Loucy (cell line): ENCODE measurements at regions not wholly inside any gene's neighbourhood (a gene's known extent, or its start where the extent isn't known, plus 50 kb on each side); places are given as distances from the start of the nearest gene placed in this dataset.
"Not testable (repeated sequence)": the region's sequence is repeated elsewhere in the genome, so short reads cannot be mapped to it uniquely, and the experiment has no call there.

Experiments
- EZH2phosphoT487 ChIP-seq: fragments of 200-600 bp; IDR thresholded peaks from 2 replicates; pipeline ENCODE4 v1.6.1; 2018; ENCODE audit warnings: antibody characterized with exemption, mild to moderate bottlenecking, moderate library complexity, borderline replicate concordance
- TF ChIP-seq, protein P1 (sequence below): fragments of 200-600 bp; sonication (generic); conservative IDR thresholded peaks from 2 replicates; pipeline ENCODE4 v1.5.1; 2014; ENCODE audit warnings: mild to moderate bottlenecking, antibody characterized with exemption, low read length

DNA sequence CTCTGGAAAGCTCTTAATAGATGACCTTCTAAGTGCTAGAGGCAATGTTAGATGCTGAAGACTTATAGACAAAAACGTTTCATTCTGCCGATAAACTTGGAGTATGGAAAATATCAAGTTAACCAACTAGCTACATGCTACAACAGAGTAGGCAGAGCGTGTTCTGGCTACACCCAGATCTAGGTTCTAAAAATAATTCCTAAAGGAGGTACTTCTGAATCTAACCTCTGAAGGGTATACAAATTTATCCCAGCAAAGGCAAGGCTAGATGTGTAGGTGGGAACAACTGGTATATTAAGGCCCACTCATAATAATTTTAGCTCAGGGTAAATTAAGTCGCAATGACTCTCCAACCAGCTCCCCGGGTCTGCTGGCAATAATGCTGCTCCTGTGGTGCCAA is 67.6 kb upstream of the NBPF26 start:
- TF ChIP-seq, protein P1, sequence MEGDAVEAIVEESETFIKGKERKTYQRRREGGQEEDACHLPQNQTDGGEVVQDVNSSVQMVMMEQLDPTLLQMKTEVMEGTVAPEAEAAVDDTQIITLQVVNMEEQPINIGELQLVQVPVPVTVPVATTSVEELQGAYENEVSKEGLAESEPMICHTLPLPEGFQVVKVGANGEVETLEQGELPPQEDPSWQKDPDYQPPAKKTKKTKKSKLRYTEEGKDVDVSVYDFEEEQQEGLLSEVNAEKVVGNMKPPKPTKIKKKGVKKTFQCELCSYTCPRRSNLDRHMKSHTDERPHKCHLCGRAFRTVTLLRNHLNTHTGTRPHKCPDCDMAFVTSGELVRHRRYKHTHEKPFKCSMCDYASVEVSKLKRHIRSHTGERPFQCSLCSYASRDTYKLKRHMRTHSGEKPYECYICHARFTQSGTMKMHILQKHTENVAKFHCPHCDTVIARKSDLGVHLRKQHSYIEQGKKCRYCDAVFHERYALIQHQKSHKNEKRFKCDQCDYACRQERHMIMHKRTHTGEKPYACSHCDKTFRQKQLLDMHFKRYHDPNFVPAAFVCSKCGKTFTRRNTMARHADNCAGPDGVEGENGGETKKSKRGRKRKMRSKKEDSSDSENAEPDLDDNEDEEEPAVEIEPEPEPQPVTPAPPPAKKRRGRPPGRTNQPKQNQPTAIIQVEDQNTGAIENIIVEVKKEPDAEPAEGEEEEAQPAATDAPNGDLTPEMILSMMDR: not testable (repeated sequence)
- TF ChIP-seq EZH2phosphoT487: not testable (repeated sequence)
